Esophagus squamous epithelium (tissue), 5 donors: ENCODE measurements at regions not wholly inside any gene's neighbourhood (a gene's known extent, or its start where the extent isn't known, plus 50 kb on each side); places are given as distances from the start of the nearest gene placed in this dataset.

Experiments used
- DNase-seq: peaks from one replicate; lab custom pipeline; 2025; lab: John Stamatoyannopoulos, UW
- H3K27ac ChIP-seq, 4 donors: fragments of 200-600 bp; sonication (generic); one replicate each; pipeline ENCODE4 v1.5.1; 2016 to 2019; ENCODE audit warnings: mild to moderate bottlenecking in 1 of 4
- H3K27me3 ChIP-seq, 4 donors: fragments of 200-600 bp; sonication (generic); 1 replicate in 3 of 4; 2 replicates in 1 of 4; pipeline versions ENCODE4 v1.5.1 to v1.6.0; 2017 to 2021; ENCODE audit warnings: antibody characterized with exemption in 1 of 4
- H3K36me3 ChIP-seq, 3 donors: fragments of 200-600 bp; sonication (generic); one replicate each; pipeline ENCODE4 v1.5.1; 2016 to 2019
- H3K4me1 ChIP-seq, 3 donors: fragments of 200-600 bp; sonication (generic); one replicate each; pipeline ENCODE4 v1.5.1; 2017 to 2019
- H3K4me3 ChIP-seq, 4 donors: fragments of 200-600 bp; sonication (generic); 1 replicate in 3 of 4; 2 replicates in 1 of 4; pipeline ENCODE4 v1.5.1; 2016 to 2019; ENCODE audit warnings: mild to moderate bottlenecking in 2 of 4, moderate library complexity in 1 of 4
- H3K9me3 ChIP-seq, 3 donors: fragments of 200-600 bp; sonication (generic); one replicate each; pipeline ENCODE4 v1.5.1; 2016 to 2019
- POLR2A ChIP-seq, 4 donors: fragments of 450-650 bp; IDR thresholded peaks; one replicate each; pipeline ENCODE4 v1.6.1; 2017; ENCODE audit warnings: antibody characterized with exemption in 4 of 4, mild to moderate bottlenecking in 4 of 4, moderate library complexity in 3 of 4
- WGBS, 2 donors: methylation state at CpG; one replicate each; pipeline ENCODE4 v1.1.5; 2018; 5-methylcytosine and 5-hydroxymethylcytosine counted together
- intact Hi-C: fragments of 100-400 bp; cut with DNase I; formaldehyde crosslinking; loops from one replicate; pipeline ENCODE4 v1.15.0; 2022
- TF ChIP-seq, protein P1 (sequence below), 6 experiments: fragments of 450-650 bp in 4 of 6; fragments of 200-600 bp in 2 of 6; sonication (generic) in 2 of 6; IDR thresholded peaks; one replicate each; pipeline ENCODE4 v1.5.1; 2016 to 2019; ENCODE audit warnings: antibody characterized with exemption in 6 of 6, mild to moderate bottlenecking in 4 of 6, moderate library complexity in 4 of 6
- donor health status: DM: yes; HTN: yes; CAD: no.

GRCh38 chr13:78012046-78012445 is 93.4 kb upstream of the EDNRB start:
- intact Hi-C loops = no loop called here
- TF ChIP-seq, protein P1, sequence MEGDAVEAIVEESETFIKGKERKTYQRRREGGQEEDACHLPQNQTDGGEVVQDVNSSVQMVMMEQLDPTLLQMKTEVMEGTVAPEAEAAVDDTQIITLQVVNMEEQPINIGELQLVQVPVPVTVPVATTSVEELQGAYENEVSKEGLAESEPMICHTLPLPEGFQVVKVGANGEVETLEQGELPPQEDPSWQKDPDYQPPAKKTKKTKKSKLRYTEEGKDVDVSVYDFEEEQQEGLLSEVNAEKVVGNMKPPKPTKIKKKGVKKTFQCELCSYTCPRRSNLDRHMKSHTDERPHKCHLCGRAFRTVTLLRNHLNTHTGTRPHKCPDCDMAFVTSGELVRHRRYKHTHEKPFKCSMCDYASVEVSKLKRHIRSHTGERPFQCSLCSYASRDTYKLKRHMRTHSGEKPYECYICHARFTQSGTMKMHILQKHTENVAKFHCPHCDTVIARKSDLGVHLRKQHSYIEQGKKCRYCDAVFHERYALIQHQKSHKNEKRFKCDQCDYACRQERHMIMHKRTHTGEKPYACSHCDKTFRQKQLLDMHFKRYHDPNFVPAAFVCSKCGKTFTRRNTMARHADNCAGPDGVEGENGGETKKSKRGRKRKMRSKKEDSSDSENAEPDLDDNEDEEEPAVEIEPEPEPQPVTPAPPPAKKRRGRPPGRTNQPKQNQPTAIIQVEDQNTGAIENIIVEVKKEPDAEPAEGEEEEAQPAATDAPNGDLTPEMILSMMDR (IDR thresholded peaks at IDR 0.05) = no peak
- TF ChIP-seq POLR2A (IDR thresholded peaks at IDR 0.05) = no peak
- DNase-seq = no peak
- Histone ChIP-seq H3K36me3 (no peaks in the 10 kb centered on the region), H3K27me3 (no peaks in the 10 kb centered on the region), H3K9me3 (no peaks in the 10 kb centered on the region), H3K4me3 (no peak overlapping the region), H3K27ac (no peak overlapping the region), H3K4me1 (no peaks in the 10 kb centered on the region)
- 57 to 76% methylated on average over 2 of the region's 2 CpGs for WGBS, 2 donors

DNA sequence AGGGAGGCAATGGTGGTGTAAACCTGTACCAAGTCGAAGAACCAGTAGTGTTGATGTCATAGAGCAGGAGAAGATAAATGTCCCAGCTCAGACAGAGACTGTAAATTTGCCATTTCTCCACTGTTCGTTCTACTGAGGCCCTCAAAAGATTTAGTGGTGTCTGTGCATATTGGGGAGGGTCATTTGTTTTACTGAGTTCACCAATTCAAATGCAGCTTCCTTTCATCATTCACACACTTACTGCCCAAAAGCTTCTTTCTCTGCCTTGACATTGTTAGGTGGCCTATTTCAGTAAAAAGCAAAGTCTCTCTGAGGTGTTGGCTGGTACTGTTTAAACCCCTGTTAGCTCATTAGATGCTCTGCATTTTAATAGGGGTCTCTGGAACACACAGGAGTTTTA is 86.2 kb upstream of the EDNRB start:
- TF ChIP-seq, protein P1 (IDR thresholded peaks at IDR 0.05) = no peak
- TF ChIP-seq POLR2A (IDR thresholded peaks at IDR 0.05) = no peak
- Histone ChIP-seq H3K9me3 (no peaks in the 10 kb centered on the region), H3K27me3 (no peaks in the 10 kb centered on the region), H3K27ac (no peak overlapping the region), H3K36me3 (no peaks in the 10 kb centered on the region), H3K4me3 (no peak overlapping the region), H3K4me1 (no peaks in the 10 kb centered on the region)
- no peak for DNase-seq
- 66 to 83% methylated on average over 2 of the region's 2 CpGs for WGBS, 2 donors
- intact Hi-C loops = no loop called here

DNA sequence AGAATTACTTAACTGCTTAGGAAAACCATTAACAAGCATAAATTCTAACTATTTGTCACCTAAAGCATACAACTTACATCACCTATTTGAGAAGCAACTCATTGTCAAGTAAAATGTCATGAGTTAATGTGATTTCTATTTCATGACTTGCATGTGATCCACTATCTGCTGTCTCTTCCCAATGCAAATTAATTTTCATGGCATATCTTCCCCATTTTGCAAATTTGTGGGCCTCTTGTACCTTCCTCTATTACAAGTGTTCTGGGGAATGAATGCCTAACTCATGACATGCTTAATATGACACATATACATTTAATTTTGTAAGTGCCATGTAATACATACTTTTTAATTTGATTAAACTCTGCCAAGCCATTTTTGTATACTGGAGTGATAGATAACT is 81.1 kb upstream of the EDNRB start:
- no peaks in the 10 kb centered on the region for H3K36me3 ChIP-seq
- no peak overlapping the region for H3K4me3 ChIP-seq
- intact Hi-C loops = no loop called here
- TF ChIP-seq POLR2A (IDR thresholded peaks at IDR 0.05) = no peak
- TF ChIP-seq, protein P1 (IDR thresholded peaks at IDR 0.05) = no peak
- H3K9me3 ChIP-seq = no peaks in the 10 kb centered on the region
- no peak for DNase-seq
- H3K27ac ChIP-seq = no peak overlapping the region
- no peaks in the 10 kb centered on the region for H3K4me1 ChIP-seq
- H3K27me3 ChIP-seq = no peaks in the 10 kb centered on the region

- TF ChIP-seq, protein P1 (IDR thresholded peaks at IDR 0.05) = no peak
- TF ChIP-seq POLR2A (IDR thresholded peaks at IDR 0.05) = no peak
- WGBS, 2 donors = 78 to 84% methylated on average over 3 of the region's 3 CpGs
- no peaks in the 10 kb centered on the region for H3K36me3 ChIP-seq
- DNase-seq = no peak
- H3K4me1 ChIP-seq = no peaks in the 10 kb centered on the region
- H3K27ac ChIP-seq = no peak overlapping the region
- H3K9me3 ChIP-seq = no peaks in the 10 kb centered on the region
- H3K4me3 ChIP-seq = no peak overlapping the region
- no peaks in the 10 kb centered on the region for H3K27me3 ChIP-seq
- intact Hi-C loops = no loop called here
Measured at GRCh38 chr13:77994166-77994565, 75.5 kb upstream of the EDNRB start.

DNA sequence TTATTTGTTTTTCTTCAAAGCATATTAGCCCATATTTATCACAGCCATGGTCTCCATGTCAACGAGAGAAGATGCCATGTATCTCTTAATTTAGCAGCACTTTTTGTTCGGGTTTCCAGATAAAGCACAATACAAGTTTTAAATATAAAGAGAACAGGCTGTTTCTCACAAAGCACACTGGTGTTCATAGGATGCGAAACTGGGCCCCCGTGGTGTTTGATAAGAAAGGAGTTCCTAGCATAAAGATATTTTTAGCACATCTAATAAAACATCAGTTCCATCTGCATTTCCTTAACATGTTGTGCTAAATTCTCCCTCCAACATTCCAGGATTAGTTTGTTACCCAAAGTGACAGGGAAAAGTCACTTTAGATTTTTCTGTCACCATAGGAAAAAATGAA is 72.4 kb upstream of the EDNRB start:
- Histone ChIP-seq H3K27ac (no peak overlapping the region), H3K9me3 (no peaks in the 10 kb centered on the region), H3K36me3 (no peaks in the 10 kb centered on the region), H3K27me3 (no peaks in the 10 kb centered on the region), H3K4me3 (no peak overlapping the region), H3K4me1 (no peaks in the 10 kb centered on the region)
- 34 to 55% methylated on average over 4 of the region's 4 CpGs for WGBS, 2 donors
- intact Hi-C loops = no loop called here
- no peak for DNase-seq
- no peak for TF ChIP-seq POLR2A (IDR thresholded peaks at IDR 0.05)
- TF ChIP-seq, protein P1 (IDR thresholded peaks at IDR 0.05) = no peak
